ENCODE measurements at regions not wholly inside any gene's neighbourhood (a gene's known extent, or its start where the extent isn't known, plus 50 kb on each side); places are given as distances from the start of the nearest gene placed in this dataset.

DNA sequence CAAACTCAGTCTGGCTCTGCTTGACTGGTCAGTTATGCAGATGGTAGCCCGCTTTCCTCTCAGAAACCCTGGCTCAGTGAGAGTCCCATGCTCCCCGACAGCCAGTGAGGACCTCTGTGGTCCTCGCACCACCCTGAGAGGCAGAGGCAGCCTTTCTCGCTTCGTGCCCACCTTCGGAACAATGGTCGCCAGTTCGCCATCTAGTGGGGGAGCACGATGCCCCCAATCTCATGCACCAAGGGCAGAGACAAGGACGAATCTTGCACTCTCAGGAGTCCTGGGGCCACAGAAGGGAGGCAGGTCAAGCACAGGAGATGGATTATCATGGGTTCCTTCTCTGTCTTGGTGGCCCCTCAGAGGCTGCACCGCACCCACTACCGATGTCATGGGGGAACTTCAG, 75.2 kb downstream of the RHCG start:
- Histone ChIP-seq H3K36me3 (ENCODE audit: insufficient read depth, low read length) (no peaks in the 10 kb centered on the region), H3K4me1 (ENCODE audit: control insufficient read depth, insufficient read depth, low read length) (no peaks in the 10 kb centered on the region), H3K27me3 (ENCODE audit: control insufficient read depth, insufficient read depth, low read length) (peaks cover 78% of the 10 kb centered on the region), H3K9me3 (replicated peaks; ENCODE audit: low read length) (no peaks in the 10 kb centered on the region), H3K4me2 (ENCODE audit: low read length) (no peak overlapping the region), H3K4me3 (ENCODE audit: low read length) (no peak overlapping the region), H3K9ac (ENCODE audit: low read depth, low read length) (no peak overlapping the region)

DNA sequence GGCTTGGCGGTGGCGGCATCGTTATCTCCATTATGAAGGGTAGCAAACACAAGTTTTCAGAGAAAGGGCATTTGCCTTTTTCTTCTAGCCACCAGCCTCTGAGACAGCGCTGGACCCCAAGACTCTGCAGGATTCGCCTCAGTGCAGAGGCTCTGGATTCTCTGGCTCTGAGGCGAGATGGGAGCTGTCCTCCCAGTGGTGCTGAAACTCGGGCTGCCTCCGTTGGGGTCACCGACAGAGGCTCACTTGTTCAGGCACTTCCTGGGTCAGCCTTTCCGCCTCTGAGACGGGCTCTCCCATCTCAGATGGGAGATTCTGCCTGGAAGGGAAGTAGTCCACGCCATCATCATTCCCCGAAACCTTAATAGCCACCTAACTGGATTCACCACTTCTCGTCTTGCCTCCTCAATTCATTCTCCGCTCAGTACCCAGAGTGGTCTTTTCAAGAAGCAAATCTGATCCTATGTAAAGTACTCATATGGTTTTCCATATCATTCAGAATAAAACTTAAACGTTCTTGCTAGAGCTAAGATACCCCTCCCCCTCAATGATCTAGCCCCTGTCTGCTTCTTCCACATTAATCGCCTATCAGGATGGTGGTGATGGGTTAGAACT, 76.9 kb downstream of the RHCG start:
- H3K4me2 ChIP-seq (ENCODE audit: low read length), result no peak overlapping the region
- H3K9ac ChIP-seq (ENCODE audit: low read depth, low read length), result no peak overlapping the region
- no peaks in the 10 kb centered on the region for H3K36me3 ChIP-seq (ENCODE audit: insufficient read depth, low read length)
- H3K4me3 ChIP-seq (ENCODE audit: low read length), result no peak overlapping the region
- no peaks in the 10 kb centered on the region for H3K9me3 ChIP-seq (replicated peaks; ENCODE audit: low read length)
- peaks cover 83% of the 10 kb centered on the region for H3K27me3 ChIP-seq (ENCODE audit: control insufficient read depth, insufficient read depth, low read length)
- no peaks in the 10 kb centered on the region for H3K4me1 ChIP-seq (ENCODE audit: control insufficient read depth, insufficient read depth, low read length)

DNA sequence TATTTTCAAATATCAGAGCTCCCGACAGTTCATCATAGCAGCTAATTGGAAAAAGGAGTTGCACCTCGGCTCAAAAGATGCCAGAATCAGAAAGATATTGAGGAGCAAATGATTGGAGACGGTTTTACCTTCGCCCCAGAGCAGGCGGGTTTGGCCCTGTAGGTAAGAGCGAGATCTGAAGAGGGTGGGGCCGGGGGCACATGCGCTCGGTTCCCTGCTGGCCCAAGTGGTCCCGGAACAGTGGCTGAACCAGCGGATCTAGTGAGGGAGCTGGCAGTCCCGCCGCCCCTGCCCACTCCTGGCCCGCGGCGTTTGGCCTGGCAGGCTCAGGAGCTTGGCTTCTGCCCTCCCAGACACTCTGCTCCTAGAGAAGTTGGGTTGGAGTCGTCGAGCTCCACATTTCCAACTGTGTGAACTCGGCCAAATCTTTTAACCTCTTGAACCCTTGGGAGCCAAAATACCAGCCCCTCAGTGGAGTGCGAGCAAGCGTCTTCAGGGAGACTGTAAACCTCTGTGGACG, 79.1 kb downstream of the RHCG start:
- Histone ChIP-seq H3K4me2 (ENCODE audit: low read length) (no peak overlapping the region), H3K9ac (ENCODE audit: low read depth, low read length) (no peak overlapping the region), H3K4me1 (ENCODE audit: control insufficient read depth, insufficient read depth, low read length) (no peaks in the 10 kb centered on the region), H3K4me3 (ENCODE audit: low read length) (no peak overlapping the region), H3K9me3 (replicated peaks; ENCODE audit: low read length) (no peaks in the 10 kb centered on the region), H3K36me3 (ENCODE audit: insufficient read depth, low read length) (no peaks in the 10 kb centered on the region), H3K27me3 (ENCODE audit: control insufficient read depth, insufficient read depth, low read length) (peaks cover 85% of the 10 kb centered on the region)

DNA sequence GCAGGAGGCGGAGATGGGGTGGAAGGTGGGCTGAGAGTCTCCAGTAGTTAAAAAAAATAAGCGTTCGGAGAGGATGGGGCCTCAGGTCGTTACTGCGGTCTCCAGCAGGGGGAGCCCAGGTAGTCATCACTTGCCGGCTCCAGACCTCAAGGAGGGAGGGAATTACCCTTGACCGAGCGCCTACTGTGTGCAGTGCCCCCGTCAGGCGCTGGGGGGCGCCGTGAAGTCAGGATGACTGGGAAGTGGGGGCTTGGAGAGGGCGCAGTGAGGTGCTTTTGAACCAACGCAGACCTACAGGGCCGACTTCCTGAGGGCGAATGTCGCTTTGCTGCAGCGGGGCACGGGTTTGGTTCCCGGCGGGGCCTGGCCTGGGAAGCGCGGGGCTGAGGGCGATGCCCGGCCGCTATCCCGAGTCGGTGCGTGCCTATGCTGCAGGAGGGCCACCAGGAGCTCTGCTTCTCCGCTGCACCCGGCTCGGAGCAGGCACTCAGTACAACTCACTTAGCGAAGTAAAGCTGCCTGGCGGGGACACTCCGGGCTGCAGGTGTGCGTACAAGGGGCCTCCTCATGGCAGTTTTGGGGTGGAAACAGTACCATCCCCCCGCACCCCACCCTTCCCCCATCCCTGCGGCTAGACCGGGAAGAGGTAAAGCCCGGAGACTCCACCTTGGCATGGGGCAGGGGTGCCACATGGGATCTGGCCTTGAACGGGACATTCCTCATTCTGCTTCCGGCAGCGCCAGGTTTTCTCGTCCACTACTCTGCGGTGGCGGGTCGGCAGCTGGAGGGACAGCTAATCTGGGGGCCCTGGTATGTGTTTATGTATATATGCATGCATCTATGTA, 79.8 kb downstream of the RHCG start:
- Histone ChIP-seq H3K4me2 (ENCODE audit: low read length) (no peak overlapping the region), H3K9me3 (replicated peaks; ENCODE audit: low read length) (no peaks in the 10 kb centered on the region), H3K27me3 (ENCODE audit: control insufficient read depth, insufficient read depth, low read length) (peaks cover 85% of the 10 kb centered on the region), H3K4me1 (ENCODE audit: control insufficient read depth, insufficient read depth, low read length) (no peaks in the 10 kb centered on the region), H3K4me3 (ENCODE audit: low read length) (no peak overlapping the region), H3K9ac (ENCODE audit: low read depth, low read length) (no peak overlapping the region), H3K36me3 (ENCODE audit: insufficient read depth, low read length) (no peaks in the 10 kb centered on the region)

DNA sequence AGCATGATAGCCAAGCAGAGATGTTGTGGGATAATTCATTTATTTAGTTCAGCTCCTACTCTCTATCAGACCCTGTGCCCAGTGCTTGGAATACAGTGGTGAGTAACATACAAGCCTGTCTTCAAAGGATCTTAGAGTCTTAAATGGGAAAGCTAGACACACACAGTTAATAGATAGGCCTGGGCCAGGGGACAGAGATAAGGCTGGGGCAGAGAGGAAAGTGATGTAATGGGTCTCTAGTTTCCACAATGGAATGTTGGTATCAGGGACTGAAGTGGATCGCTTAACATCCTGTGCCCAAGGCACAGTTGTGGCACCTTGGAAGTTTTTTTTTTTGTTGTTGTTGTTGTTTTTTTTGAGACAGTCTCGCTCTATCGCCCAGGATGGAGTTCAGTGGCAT, 79.9 kb upstream of the POLG start:
- H3K36me3 ChIP-seq (ENCODE audit: insufficient read depth, low read length), result no peaks in the 10 kb centered on the region
- no peaks in the 10 kb centered on the region for H3K4me1 ChIP-seq (ENCODE audit: control insufficient read depth, insufficient read depth, low read length)
- no peak overlapping the region for H3K4me3 ChIP-seq (ENCODE audit: low read length)
- no peaks in the 10 kb centered on the region for H3K9me3 ChIP-seq (replicated peaks; ENCODE audit: low read length)
- H3K4me2 ChIP-seq (ENCODE audit: low read length), result no peak overlapping the region
- peaks cover 95% of the 10 kb centered on the region for H3K27me3 ChIP-seq (ENCODE audit: control insufficient read depth, insufficient read depth, low read length)
- H3K9ac ChIP-seq (ENCODE audit: low read depth, low read length), result no peak overlapping the region

DNA sequence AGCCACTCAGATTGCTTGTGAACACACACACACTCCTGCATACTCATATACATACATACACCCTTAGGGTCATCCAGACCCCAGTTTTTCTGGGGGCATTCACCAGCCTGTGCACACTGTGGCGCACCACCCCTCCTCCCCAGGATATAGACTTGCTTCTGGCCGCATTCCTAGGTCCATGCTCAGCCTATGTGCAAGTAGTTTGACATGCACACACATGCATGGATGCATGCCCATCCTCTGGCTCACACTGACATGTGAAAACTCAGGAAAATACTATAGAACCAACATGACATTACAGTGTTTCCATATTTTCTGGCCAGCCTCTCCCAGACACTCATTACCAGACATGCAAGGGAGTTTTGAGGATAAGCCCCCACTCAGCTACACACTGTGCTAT, 79.3 kb upstream of the POLG start:
- H3K9me3 ChIP-seq (replicated peaks; ENCODE audit: low read length), result no peaks in the 10 kb centered on the region
- H3K36me3 ChIP-seq (ENCODE audit: insufficient read depth, low read length), result no peaks in the 10 kb centered on the region
- H3K9ac ChIP-seq (ENCODE audit: low read depth, low read length), result no peak overlapping the region
- no peak overlapping the region for H3K4me2 ChIP-seq (ENCODE audit: low read length)
- no peak overlapping the region for H3K4me3 ChIP-seq (ENCODE audit: low read length)
- H3K27me3 ChIP-seq (ENCODE audit: control insufficient read depth, insufficient read depth, low read length), result peaks cover 96% of the 10 kb centered on the region
- H3K4me1 ChIP-seq (ENCODE audit: control insufficient read depth, insufficient read depth, low read length), result peaks cover 4% of the 10 kb centered on the region

DNA sequence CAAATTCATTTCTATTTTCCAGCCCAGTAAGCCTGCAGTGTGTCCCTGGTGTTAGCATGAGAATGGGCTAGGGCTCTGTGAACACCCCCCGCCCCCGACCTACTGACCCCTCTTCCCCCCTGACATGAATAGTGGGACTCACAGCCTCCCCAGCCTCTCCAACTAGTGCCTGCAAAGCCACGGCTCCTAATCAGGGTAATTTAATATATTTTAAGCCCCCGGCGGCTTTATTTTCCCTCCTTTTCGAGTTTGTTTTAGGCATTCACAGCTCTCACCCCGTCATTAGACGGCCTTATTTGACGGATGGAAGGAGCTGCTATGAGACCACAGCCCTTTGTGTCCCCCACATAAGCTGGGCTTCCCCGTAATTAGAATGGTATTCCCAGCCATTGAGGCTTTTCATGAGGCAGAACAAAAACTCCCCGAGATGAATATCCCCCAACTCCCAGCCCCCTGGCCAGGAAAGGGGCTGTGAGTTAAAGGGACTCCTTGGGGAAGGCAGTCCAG, 78.3 kb upstream of the POLG start:
- Histone ChIP-seq H3K9me3 (replicated peaks; ENCODE audit: low read length) (no peaks in the 10 kb centered on the region), H3K36me3 (ENCODE audit: insufficient read depth, low read length) (no peaks in the 10 kb centered on the region), H3K4me3 (ENCODE audit: low read length) (no peak overlapping the region)

DNA sequence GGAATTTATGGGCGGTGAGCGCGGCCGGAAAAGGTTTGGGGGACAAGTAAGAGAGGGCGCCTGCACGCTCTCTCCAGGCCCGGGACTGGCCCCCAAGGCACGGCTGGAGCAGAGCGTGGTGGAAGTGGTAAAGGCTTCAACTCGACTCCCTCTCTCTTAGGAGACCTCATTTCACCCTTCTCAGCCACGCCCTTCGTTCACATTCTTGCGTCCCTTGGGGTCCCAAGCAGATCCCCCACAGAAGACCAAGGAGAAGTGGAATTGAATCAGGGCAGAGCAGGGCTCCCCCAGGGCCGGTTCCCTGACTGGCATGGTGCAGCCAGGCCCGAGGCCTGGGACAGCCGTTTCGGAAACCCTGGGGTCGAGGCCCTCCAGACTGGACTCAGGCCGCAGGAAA, 75.4 kb upstream of the POLG start:
- peaks cover 15% of the 10 kb centered on the region for H3K4me1 ChIP-seq (ENCODE audit: control insufficient read depth, insufficient read depth, low read length)
- H3K9me3 ChIP-seq (replicated peaks; ENCODE audit: low read length), result no peaks in the 10 kb centered on the region
- H3K27me3 ChIP-seq (ENCODE audit: control insufficient read depth, insufficient read depth, low read length), result peaks cover 99% of the 10 kb centered on the region

More for the DNA sequence above, 78.3 kb upstream of the POLG start:
- peaks cover 4% of the 10 kb centered on the region for H3K4me1 ChIP-seq (ENCODE audit: control insufficient read depth, insufficient read depth, low read length)
- no peak overlapping the region for H3K4me2 ChIP-seq (ENCODE audit: low read length)
- peaks cover 96% of the 10 kb centered on the region for H3K27me3 ChIP-seq (ENCODE audit: control insufficient read depth, insufficient read depth, low read length)
- H3K9ac ChIP-seq (ENCODE audit: low read depth, low read length), result no peak overlapping the region

DNA sequence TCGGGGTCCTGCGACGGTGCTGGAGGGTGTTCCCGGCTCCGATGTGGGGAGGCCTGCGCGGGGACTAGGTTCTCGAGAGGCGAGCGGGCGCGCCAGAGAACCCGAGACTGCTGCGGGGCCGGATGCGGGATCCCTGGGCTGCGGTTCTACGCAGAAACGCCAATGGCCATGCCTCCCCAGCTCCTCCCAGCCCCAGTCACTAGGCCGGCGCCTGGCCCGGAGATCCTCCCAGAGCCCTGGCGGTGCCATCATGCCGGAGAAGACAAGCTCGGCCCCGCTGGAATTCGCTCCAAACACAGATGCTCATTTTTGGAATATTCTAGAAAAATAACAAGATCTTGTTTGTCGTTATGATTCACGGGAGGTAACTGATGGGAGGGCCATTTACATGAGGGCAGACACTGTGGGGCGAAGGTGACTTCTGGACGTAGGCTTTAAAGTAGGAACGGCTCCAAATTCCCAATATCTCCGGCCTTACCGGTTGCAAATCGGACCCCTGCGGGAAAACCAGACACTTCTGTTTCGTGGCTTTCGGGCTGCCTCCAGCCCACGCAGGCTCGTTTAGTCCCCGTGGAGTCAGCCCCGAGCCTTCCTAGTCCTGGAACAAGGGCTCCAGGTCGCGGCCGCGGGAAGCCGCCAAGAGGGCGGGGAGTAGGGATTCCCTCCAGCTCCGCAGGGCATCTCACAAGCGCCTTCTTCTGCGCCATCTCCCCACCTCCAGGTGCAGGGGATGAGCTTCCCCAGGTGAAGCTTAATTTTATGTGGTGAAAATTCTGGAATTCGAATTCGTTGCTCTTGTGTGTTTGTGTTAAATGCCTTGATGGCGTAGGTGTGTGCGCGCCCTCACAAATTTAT, 74.8 kb upstream of the POLG start:
- Histone ChIP-seq H3K9ac (ENCODE audit: low read depth, low read length) (no peak overlapping the region), H3K9me3 (replicated peaks; ENCODE audit: low read length) (no peaks in the 10 kb centered on the region), H3K4me2 (ENCODE audit: low read length) (peak overlapping the region; percentile 55), H3K4me3 (ENCODE audit: low read length) (no peak overlapping the region), H3K4me1 (ENCODE audit: control insufficient read depth, insufficient read depth, low read length) (peaks cover 15% of the 10 kb centered on the region), H3K36me3 (ENCODE audit: insufficient read depth, low read length) (no peaks in the 10 kb centered on the region), H3K27me3 (ENCODE audit: control insufficient read depth, insufficient read depth, low read length) (peaks cover 99% of the 10 kb centered on the region)

More for the DNA sequence above, 75.4 kb upstream of the POLG start:
- no peak overlapping the region for H3K4me3 ChIP-seq (ENCODE audit: low read length)
- H3K9ac ChIP-seq (ENCODE audit: low read depth, low read length), result no peak overlapping the region
- H3K36me3 ChIP-seq (ENCODE audit: insufficient read depth, low read length), result no peaks in the 10 kb centered on the region
- H3K4me2 ChIP-seq (ENCODE audit: low read length), result no peak overlapping the region

DNA sequence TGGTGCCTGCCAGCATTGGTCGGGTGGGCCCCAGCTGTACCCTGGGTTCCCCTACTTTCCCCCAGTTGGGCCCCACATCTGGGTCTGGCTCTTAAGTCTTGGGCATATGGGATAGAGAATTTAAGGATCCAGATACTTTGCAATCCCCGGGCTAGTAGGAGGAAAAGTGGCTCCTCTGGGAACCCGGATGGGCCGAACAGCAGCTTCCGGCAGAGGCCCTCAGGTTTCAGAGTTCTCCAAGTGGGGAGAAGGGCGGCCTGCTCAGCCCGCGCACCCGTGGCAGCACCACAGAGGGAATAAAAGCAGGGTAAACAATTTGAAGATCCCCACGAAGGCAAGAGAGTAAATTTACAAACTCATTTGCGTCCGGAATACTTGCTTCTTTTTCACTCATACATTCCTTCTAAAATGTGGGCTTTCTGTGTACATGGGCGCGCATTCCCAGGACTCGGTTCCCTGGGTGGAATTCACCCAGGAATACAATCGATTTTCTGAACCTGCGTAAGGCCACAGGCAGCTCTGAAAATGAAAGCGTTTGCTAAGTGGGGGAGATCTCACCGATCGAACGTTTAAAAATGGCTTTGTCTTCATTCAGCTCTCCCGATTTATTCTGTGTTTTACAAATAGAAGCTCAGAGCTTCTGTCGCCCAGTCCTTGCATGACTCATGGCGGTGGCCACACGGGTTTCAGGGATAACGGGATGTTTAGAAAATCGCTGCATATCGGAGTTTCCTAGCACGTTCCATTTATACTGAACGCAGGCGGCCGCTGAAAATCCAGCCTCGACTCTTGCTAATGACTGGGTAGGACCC, 74.0 kb upstream of the POLG start:
- H3K9me3 ChIP-seq (replicated peaks; ENCODE audit: low read length), result no peaks in the 10 kb centered on the region
- peaks cover 99% of the 10 kb centered on the region for H3K27me3 ChIP-seq (ENCODE audit: control insufficient read depth, insufficient read depth, low read length)
- H3K4me1 ChIP-seq (ENCODE audit: control insufficient read depth, insufficient read depth, low read length), result peaks cover 15% of the 10 kb centered on the region
- no peak overlapping the region for H3K9ac ChIP-seq (ENCODE audit: low read depth, low read length)
- peak overlapping the region; percentile 55 for H3K4me2 ChIP-seq (ENCODE audit: low read length)
- H3K4me3 ChIP-seq (ENCODE audit: low read length), result peak overlapping the region; percentile 48
- H3K36me3 ChIP-seq (ENCODE audit: insufficient read depth, low read length), result no peaks in the 10 kb centered on the region
